SK-N-MC (cell line): ENCODE measurements at regions not wholly inside any gene's neighbourhood (a gene's known extent, or its start where the extent isn't known, plus 50 kb on each side); places are given as distances from the start of the nearest gene placed in this dataset.

Experiments
- EZH2 ChIP-seq: fragments of 200-600 bp; sonication (generic); IDR thresholded peaks from one replicate; pipeline ENCODE4 v1.6.1; 2017; ENCODE audit warnings: antibody characterized with exemption
- POLR2AphosphoS5 ChIP-seq: IDR thresholded peaks from 2 replicates; pipeline ENCODE4 v1.6.1; 2012; ENCODE audit warnings: mild to moderate bottlenecking, low read depth, low read length, borderline replicate concordance

DNA sequence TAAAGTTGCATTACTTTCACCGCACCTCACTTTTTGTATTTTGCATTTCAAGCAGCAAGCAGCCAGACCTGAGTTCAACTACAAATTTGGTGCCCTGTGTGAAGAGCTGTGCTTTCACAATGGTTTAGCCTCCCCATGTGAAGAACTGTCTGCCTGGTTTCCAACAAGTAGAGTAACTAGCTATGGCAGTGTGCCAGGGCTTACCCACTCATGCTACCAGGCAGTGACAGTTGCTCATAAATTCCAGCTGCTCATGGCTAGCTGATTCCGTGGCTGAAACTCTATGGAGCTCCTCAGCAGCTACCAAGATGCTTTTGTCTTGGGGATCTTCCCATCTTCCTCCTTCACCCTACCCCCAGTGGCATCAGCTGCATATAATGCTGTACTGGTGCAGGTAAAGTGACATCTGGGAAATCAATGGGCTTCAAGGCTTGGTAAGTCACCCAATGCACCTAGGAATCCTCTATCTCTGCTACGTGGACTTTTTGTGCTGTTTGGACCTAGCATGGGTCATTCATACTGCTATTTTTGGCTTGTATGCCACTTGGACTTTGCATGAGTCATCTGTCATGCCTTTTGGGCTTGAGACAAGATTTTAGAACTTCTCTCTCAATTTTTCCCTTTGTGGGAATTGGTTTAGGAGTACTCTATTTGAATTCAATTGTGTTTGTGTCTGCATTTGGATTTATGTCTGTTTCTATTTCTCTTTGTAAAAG, 176.5 kb upstream of the GJE1 start:
- TF ChIP-seq EZH2 (no peak), POLR2AphosphoS5 (no peak)
